NAMALWA (cell line): ENCODE measurements at regions not wholly inside any gene's neighbourhood (a gene's known extent, or its start where the extent isn't known, plus 50 kb on each side); places are given as distances from the start of the nearest gene placed in this dataset.
"Not testable (repeated sequence)": the region's sequence is repeated elsewhere in the genome, so short reads cannot be mapped to it uniquely, and the experiment has no call there.

Experiments
- DNase-seq: peaks from one replicate; pipeline ENCODE4 v3.0.0-alpha.2; 2015; ENCODE audit warnings: low spot score

DNA sequence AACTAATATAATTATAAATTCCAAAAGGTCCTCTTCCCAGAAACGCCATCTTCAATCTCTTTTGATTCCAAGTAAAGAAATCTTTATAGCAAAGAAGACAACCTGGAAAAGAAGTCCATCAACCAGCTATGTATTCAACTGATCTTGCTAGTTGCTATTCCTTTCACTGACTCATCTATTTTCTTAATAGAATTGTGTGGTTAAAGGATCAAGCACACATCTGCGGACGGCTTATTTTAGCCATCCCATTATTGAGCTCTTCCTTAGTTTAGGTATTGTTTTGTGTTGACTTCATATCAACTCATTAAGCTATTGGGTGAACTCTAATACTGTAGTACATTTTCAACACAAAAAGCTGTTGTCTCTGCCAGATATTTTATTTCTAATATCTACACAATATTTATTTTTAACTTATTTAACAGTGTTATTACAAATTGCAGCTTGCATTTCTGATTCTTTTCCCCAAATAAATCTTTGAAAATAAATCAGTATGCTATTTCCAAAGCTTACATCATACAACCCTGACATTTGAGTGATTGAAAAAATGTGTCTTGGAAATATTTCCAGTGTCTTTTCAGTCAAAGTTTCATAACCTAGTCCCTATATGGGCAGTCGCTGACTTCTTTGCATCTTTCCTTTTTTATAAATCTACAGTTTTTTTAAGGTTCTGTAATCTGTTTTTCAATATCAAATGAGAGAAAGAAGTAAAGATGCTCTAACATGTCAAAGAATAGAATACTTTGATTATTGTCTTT, 158.8 kb upstream of the SPRY2 start:
- no peak for DNase-seq

DNA sequence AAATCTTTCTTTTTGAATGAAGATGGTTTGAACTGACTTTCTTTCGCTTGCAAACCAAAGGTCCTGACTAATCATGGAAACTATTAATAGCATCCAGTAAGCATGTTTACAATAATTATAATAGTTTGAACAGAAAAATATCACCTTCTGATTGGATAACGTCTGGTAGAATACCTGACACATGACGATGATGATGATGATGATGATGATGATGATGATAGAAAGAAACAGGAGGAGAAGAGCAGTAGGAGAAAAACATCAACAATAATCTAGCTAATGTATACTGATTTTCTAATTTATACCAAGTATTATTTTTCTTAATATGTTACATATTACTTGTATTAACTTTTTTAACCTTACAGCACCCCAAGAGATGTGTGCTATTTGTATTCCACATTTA, 157.5 kb upstream of the SPRY2 start:
- no peak for DNase-seq

DNA sequence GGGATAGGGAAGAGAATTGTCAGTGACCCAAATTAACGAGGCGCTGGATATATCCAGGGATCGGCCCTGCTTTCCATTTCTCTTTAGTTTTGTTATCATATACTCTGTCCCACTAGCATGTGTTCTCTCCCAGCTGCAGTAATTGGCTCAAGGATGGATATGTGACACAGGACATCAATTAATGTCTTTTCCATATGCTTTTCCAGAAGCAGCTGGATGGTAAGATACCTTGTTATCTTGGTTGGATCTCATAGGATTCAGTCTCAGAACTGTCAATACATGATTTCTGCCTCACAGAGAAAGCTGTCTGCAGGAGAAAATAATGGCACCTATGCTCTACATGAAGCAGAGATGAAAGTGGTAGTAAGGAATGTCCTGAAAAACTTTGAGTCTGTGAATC, 157.1 kb upstream of the SPRY2 start:
- DNase-seq, result no peak

DNA sequence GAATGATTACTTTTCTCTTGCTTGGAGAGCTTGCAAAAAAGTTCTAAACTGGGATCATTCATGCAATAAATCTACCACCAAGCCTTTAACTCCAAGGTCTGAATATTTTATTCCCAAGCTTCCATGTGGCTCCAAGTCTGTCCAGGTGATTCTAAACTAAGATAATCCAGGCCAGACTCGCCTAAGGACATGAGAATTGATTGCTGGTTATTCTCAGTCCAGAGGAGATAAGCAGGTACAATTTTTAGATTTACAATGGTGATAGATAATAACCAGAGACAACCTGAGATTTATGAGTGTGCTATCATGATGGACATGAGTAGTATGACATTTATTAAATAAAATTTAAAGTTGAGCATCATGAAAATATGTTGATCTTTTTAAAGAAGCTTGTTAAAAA, 156.5 kb upstream of the SPRY2 start:
- no peak for DNase-seq

DNA sequence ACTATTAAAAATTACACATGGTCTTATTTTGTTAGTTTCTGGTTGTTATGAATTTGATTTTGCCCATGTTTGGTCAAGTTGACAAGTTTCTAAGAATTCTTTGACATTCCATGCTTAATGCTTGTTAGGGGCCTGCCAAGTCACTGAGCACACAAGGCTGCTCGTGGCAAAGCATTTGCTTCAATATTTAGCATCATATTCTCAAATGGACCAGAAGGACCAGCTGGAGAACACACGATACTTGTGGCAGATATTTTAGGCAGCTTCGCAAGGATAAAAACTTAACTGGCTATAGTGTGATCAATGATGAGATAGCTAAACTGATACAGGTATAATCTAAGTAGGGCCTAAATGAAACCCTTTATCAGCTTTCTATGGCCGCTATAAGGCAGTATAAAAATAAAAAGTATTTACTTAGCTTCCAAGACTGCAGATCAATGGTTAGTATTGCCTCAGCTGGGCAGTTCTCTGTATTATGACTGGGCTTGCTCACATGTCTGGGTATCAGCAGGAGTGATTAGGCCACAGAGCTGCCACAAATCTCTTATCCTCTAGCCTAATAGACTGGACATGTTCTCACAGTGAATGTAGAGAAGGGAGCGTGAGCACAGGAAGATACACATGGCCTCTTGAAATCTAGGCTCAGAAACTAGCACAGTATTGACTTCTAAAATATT, 155.9 kb upstream of the SPRY2 start:
- DNase-seq, result no peak

DNA sequence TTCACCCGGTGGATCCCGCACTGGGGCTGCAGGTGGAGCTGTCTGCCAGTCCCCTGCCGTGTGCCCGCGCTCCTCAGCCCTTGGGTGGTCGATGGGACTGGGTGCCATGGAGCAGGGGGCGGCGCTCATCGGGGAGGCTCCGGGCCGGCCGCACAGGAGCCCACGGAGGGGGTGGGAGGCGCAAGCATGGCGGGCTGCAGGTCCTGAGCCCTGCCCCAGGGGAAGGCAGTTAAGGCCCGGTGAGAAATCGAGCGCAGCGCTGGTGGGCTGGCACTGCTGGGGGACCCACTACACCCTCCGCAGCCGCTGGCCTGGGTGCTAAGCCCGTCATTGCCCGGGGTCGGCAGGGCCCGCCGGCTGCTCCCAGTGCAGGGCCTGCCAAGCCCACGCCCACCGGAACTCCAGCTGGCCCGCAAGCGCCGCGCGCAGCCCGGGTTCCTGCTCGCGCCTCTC, 149.6 kb upstream of the SPRY2 start:
- DNase-seq, result not testable (repeated sequence)

DNA sequence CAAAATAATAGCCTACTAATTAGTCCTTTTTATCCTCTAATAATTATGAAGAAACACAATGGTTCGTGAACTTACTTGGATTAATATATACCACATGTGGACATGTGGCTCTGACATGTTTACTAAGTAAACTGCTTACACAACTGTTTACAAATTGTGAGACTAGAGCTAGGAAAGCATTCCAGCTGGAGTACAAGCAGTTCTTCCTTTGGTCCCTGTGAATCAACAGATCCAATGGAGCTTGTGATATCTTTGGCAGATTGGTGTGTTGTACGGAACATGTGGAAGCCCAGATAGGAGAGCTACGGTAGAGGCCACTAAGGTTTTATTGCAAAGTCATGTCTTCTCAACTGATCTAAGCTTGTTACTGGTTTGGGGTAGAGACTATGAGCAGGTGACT, 145.5 kb upstream of the SPRY2 start:
- no peak for DNase-seq

DNA sequence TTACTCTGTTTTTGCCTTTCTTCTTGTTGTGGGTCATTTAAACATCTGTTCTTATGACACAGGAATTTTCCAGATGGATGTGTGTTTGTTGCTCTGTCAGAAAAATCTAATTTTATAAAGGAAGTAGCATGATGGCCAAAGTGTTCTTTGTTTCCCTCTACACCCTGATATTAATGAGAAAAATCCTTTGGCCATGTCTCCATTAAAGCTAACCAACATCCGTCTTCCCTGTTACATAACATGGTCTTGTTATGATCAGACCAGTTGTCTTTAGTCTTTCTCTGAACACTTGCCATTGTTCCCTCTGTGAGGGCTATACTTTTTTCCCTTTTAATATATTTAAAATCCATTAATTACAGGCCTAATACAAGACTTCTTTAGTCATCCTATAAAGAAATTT, 142.2 kb upstream of the SPRY2 start:
- no peak for DNase-seq

DNA sequence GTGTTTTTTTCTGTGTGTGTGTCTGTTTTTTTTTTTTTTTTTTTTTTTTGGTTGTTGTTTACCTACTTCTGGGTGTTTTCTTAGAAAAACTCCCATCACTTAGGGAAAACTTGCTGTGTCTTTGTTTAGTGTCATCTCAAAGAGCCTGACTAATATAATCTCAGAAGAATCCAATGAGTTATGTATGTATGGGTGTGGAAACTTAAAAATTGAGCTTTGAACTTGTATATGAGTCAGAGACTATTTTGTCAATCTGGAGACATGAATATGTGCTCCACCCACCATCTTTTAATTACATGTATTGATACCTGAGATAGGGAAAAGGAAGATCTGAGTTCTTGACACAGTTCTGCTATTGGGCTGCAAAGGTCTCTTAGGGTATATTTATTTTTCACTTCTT, 140.7 kb upstream of the SPRY2 start:
- no peak for DNase-seq

DNA sequence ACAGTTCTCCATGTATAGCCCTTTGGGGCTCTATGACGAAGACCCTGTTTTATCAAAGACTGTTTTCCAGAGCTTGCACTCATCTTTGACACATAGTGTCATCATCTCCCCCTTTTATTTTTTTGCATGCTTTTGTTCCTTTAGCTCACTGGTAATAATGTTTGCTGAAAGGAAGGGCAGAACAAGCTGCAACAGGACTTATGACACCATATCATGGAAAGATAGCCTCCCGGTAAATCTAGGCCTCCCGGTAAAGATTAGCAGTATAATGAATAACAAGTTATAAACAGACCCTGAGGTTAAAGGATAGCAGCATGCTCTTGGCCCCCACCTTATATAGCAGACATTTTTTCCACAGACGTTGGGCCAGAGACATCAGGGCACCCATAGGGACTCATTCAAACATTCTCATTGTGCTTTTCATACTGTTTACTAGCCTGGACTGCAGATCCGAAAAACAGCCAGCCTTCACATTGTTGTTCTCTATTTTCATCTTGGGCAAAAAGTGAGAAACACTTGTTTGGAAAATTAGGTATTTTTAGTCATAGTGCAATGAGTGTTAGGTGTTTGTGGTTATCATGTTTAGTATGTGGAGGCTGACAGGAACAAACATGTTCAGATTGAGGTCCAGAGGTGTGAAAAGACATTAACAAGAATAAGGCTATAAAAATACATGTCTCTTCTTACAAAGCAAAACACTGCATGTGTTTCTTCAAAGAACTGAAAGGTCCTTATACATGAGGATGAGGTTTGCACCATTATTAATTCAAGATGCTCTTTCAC, 136.9 kb upstream of the SPRY2 start:
- no peak for DNase-seq

DNA sequence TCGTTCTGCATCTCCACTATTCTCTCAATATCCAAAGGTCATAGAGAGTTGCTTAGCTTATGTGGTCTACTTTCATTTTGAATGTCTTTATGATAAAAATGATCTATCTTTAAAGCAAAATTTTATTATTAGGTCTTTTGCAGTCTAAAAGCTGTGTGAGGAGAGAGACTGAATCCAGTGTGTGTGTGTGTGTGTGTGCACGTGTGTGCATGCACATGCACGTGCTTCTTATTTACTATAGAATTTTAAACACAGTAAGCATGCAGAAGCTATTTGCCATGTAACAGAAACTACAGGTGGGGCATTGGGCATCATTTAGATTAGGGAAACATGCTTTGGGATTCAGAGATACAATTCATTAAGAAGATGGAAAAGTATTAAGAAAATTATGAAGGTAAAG, 136.0 kb upstream of the SPRY2 start:
- DNase-seq, result no peak

DNA sequence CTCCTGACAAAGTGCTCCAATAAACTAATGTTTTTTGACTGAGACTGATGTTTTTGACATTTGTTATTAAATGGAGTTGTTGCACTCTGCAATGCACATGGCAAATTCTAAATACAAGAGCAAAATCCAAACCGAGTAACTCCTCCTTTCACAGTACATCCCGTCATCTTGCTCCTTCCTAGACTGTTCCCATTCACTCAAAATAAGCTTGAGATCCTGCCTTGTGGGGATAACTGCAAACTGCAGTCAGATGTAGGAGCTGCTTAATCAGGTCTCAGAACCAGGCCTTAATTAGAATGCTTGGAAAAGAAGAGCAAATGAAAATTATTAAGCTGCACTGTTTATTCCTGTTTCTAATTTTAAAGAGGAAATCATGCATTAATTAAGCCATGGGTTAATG, 134.8 kb upstream of the SPRY2 start:
- no peak for DNase-seq

DNA sequence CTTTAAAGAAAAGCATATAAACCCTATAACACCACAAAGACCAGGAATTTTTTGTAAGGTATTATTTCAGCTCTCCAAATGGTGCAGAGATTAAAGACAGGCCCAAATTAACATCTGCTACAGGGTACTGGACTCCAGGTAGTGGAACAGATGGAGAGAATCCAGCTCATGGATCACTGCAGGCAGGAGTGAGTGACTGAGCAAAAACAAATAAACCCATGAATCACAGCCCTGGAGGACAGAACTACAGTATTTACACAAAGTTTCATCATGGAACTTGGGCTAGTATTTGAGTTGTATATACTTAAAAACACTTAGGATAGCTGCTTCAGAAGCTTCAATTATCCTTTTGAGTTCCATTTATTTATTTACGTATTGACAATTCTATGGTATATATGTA, 132.8 kb upstream of the SPRY2 start:
- DNase-seq, result no peak

DNA sequence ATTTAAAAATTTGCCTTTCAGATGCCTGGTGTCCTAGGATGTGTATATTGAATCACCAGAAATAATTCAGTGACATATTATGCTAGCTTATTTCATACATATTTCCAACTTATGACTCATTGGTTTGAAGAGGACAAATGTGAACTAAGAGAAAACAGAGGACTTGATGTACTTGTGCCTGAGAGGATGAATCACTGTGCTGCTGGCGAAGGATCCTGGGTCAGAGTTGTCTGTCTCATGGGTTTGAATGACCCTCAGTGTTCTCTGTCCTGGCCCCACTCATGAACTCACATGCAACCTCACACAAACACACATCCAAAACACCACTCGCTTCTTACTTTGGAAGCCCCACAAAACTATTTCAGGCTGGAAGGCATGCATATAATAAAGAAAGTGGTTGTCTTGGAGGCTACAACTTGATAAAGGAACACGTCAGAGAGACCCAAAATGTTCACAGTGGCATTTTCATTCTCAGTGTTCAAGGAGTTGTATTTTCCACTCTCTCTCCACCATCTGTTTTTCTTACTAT, 129.0 kb upstream of the SPRY2 start:
- DNase-seq, result no peak

DNA sequence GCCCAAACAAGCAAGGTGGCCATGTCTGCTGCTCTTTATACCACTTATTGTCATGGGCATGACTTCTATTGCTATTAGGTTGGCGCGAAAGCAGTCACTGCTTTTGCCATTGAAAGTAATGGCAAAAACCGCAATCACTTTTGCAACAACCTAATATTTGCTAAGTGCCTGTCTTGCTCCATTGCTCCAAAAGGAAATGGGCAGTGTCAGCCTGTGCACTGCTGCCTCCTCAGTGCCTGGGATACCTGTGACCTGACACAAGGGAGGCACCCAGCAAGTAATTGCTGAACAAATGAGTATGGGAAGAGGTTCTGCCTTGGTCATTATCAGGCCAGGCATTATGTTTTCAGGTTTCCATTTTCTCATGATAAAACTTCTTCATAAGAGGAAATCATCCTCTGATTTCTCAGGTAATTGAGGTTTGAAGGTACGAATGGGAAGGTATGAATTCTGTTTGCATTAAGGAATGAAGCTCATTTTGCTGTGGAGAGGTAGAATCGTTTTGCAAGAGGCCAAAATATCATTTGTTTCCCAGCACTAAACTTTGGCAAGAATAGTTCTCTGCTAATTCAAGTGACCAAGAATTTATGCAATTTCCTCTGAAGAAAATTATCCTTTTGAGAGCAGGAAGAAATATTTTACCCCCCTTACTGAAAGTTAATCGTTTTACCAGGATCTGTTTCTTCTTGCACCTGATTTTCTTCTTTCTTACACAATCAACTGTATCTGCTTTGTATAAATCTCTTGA, 128.4 kb upstream of the SPRY2 start:
- DNase-seq, result no peak

DNA sequence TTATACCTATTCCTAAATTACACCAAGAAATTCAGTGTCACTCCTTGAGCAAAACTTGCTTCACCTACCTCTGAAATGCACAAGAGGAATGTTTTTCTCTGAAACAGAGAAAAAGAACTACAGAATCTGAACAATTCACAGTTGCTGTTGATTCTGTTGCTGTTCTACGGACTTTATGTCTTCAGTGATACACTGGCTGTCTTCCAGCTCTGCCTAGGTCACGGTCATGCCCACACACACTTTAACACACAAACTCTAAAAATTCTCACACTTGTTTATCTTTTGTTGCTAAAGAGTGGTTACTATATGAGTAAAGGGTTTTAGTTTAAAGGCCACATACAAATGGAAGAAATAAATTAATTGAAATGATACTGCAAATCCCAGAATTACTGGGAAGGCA, 124.4 kb upstream of the SPRY2 start:
- DNase-seq, result no peak

DNA sequence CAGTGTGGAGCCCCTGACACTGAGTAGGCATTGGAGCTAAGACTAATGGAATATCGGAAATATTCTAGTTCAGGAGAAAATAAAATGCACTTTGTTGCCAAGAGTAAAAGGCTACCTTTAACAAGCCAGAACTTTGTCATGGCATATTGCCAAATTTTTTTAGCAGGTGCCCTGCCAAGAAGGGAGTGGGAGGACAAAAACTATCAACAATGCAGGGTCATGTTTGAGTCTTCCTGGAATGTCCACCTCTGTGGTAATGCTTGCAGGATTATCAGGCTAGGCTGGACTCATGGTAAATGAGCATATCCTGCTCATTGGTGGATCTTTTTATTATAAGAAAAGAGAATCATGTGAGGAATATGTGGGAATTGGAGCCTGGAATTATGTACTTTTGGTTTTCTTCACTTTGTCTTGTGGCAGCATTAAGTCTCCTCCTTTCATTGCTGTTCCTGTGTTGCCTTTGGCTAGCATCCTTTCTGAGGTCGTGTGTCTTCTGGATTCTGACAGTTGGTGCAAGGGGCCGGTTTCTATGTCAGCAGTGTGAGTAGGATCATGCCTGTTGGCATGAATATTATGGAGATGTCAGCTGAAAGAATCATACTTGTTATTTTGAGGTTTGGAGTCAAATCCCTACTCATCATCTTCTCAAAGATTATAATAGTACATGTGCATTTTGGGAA, 122.9 kb upstream of the SPRY2 start:
- DNase-seq, result no peak

DNA sequence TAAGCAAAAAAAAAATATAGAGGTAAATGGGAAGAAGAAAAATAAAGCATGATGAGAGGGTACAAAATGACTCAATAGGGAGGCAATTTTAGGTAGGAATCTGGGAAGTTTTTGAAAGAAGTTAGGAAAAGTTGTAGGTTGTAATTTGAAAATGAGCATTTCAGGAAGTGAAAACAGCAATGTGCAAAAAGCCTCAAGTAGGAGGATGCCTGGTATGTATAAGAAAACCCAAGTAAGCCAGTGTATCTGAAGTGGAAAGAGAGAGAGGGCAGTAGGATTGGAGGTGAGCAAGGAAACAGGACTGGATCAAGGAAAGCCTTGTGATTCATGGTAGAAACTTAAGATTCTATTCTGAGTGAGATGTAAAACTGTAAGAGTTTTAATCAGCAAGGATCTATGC, 121.6 kb upstream of the SPRY2 start:
- no peak for DNase-seq

DNA sequence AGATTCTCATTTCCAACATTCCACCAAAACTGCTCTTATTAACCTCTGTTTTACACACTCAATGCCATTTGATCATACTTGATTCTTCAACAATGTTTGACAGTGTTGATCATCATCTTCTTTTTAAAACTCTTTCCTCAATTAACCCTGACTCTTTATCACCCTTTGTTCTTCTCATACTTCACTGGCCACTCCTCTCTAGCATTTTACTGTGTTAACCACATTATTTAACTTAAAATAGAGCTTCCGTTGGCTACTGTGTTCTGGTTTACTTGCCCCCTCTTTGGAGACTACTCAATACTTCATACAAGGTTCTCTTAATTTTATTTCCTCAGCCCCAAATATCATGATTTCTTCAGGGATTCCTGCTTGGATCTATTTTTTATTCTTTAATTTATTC, 121.1 kb upstream of the SPRY2 start:
- DNase-seq, result no peak

DNA sequence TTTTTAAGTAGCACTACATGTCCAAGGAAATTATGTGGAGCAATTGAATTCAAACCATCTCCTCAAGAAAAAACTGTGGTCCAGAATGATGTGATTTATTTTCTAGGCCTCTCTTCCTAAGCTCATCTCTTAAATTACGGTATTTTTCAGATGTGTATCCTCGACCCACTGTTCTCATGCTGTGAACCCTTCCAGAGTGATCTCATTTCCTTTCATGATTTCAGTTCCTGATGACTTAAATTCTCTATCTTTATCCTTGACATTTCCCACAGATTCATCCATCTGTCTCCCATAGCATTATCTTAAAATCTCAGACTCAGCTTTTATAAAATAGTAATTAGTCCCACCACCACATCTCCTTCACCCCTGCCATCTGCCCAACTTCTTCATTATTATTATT, 117.6 kb upstream of the SPRY2 start:
- no peak for DNase-seq

DNA sequence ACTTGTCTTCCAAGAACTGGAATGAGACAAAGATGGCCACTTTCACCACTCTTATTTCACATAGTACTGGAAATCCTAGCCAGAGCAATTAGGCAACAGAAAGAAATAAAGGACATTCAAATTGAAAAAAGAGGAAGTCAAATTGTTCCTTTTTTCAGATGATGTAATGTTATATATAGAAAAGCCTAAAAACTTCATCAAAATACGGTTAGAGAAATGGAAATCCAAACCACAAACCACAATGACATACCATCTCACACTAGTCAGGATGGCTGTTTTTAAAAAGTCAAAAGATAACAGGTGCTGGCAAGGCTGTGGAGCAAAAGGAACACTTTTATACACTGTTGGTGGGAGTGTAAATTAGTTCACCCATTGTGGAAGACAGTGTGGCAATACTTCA, 113.3 kb upstream of the SPRY2 start:
- DNase-seq, result peak; percentile 87

DNA sequence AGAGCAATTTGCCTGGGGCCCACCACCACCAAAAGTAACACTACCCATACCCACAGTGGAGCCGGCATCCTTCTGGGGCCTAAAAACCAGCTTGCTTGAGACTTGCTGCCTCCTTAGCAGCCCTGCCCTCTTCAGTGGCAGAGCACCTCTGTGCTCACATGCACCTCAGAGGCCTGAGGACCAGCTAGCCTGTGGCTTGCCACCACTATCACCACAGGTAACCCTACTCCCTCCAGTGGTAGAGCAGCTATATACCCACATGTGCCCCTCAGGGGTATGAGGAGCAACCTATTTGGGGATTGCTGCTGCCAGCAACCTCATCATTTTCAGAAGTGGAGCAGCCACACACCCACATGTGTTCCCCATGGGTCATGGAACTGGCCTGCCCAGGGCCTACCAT, 111.4 kb upstream of the SPRY2 start:
- DNase-seq, result no peak
